ENCODE measurements at regions not wholly inside any gene's neighbourhood (a gene's known extent, or its start where the extent isn't known, plus 50 kb on each side); places are given as distances from the start of the nearest gene placed in this dataset.
"Not testable (repeated sequence)": the region's sequence is repeated elsewhere in the genome, so short reads cannot be mapped to it uniquely, and the experiment has no call there.

DNA sequence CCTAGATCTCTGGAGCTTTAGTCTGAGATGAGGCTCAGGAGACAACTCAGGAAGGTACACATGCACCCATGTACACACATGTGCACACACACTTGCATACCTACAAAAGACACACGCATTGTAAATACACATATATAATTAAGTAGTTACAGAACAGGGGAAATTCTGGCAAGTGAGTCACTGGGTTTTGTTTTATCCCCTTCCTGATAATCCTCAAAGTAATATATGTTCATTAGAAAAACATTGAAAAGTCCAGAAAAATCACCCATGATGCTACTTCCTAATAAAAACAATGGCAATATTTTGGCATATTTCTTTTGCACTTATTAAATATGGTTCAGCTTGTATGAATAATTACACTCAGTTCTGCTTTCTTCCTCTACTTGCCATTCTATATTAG, 115.3 kb upstream of the ECI2 start:
- no peak for ATAC-seq (ENCODE audit: low FRiP score)
- TF ChIP-seq, protein P1, sequence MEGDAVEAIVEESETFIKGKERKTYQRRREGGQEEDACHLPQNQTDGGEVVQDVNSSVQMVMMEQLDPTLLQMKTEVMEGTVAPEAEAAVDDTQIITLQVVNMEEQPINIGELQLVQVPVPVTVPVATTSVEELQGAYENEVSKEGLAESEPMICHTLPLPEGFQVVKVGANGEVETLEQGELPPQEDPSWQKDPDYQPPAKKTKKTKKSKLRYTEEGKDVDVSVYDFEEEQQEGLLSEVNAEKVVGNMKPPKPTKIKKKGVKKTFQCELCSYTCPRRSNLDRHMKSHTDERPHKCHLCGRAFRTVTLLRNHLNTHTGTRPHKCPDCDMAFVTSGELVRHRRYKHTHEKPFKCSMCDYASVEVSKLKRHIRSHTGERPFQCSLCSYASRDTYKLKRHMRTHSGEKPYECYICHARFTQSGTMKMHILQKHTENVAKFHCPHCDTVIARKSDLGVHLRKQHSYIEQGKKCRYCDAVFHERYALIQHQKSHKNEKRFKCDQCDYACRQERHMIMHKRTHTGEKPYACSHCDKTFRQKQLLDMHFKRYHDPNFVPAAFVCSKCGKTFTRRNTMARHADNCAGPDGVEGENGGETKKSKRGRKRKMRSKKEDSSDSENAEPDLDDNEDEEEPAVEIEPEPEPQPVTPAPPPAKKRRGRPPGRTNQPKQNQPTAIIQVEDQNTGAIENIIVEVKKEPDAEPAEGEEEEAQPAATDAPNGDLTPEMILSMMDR (IDR thresholded peaks at IDR 0.05) = no peak
- no peak for DNase-seq (ENCODE audit: low spot score)

DNA sequence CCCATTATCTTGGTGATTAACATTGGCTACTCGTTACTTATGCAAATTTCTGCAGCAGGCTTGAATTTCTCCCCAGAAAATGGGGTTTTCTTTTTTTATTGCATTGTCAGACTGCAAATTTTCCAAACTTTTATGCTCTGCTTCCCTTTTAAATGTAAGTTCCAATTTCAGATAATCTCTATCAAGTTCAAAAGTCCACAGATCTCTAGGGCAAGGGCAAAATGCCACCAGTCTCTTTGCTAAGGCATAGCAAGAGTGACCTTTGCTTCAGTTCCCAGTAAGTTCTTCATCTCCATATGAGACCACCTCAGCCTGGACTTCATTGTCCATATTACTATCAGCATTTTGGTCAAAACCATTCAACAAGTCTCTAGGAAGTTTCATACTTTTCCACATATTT, 108.5 kb upstream of the ECI2 start:
- DNase-seq (ENCODE audit: low spot score); ATAC-seq (ENCODE audit: low FRiP score): not testable (repeated sequence)

DNA sequence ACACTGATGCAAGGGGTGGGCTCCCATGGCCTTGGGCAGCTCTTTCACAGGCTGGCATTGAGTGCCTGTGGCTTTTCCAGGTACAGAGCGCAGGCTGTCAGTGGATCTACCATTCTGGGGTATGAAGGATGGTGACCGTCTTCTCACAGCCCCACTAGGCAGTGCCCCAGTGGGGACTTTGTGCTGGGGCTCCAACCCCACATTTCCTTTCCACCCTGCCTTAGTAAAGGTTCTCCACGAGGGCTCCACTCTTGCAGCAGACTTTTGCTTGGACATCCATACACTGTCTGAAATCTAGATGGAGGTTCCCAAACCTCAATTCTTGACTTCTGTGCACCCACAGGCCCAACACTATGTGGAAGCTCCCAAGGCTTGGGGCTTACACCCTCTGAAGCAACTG, 107.9 kb upstream of the ECI2 start:
- ATAC-seq (ENCODE audit: low FRiP score) = no peak
- TF ChIP-seq, protein P1 (IDR thresholded peaks at IDR 0.05) = no peak
- DNase-seq (ENCODE audit: low spot score) = no peak

DNA sequence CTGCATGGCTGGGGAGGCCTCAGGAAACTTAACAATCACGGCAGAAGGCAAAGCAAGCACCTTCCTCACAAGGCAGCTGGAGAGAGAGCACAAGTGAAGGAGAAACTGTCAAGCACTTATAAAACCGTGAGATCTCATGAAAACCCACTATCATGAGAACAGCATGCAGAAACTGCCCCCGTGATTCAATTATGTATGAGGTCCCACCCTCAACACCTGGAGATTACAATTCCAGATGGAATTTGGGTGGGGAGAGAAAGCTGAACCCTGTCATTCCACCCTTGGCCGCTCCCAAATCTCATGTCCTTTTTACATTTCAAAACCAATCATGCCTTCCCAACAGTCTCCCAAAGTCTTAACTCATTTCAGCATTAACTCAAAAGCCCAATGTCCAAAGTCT, 107.2 kb upstream of the ECI2 start:
- no peak for DNase-seq (ENCODE audit: low spot score)

DNA sequence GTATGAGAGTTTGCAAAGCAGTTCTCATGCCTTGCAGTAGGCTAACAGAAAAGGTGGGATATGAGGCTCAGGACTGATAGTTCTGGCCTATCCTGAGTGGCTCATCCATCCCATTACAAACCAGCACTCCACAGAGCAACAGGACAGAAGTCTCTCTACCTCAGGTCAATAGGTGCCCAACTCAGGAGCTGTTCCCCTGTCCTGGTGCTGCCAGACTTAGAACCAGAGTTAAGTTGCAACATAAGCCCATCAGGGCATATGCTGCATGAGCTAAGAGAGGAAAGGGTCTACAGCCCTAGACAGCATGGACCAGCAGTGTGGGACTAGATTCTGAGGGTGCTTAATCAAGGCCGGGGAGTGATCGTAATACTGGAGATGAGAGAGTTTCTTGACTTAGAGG, 104.8 kb upstream of the ECI2 start:
- DNase-seq (ENCODE audit: low spot score) (no peak), ATAC-seq (ENCODE audit: low FRiP score) (no peak)
- TF ChIP-seq, protein P1 (IDR thresholded peaks at IDR 0.05) = no peak

More for the DNA sequence above, 107.2 kb upstream of the ECI2 start:
- no peak for ATAC-seq (ENCODE audit: low FRiP score)
- TF ChIP-seq, protein P1 (IDR thresholded peaks at IDR 0.05) = no peak

DNA sequence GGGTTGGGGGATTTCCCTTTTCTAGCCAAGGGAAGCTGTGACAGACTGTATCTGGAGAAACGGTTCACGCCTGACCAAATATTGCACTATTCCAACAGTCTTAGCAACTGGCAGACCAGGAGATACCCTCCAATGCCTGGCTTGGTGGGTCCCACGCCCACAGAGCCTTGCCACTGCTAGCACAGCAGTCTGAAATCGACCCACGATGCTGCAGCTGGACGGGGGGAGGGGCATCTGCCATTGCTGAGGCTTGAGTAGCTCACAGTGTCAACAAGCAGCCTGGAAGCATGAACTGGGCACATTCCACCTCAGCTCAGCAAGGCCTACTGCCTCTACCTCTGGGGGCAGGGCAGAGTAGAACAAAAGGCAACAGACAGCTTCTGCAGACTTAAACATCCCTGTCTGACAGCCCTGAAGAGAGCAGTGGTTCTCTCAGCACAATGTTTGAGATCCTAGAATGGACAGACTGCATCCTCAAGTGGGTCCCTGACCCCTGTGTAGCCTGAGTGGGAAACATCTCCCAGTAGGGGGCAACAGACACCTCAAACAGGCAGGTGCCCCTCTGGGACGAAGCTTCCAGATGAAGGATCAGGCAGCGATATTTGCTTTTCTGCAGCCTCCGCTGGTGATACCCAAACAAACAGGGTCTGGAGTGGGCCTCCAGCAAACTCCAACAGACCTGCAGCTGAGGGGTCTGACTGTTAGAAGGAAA, 89.9 kb upstream of the ECI2 start:
- TF ChIP-seq, protein P1 (IDR thresholded peaks at IDR 0.05) = no peak
- DNase-seq (ENCODE audit: low spot score) = no peak
- no peak for ATAC-seq (ENCODE audit: low FRiP score)

DNA sequence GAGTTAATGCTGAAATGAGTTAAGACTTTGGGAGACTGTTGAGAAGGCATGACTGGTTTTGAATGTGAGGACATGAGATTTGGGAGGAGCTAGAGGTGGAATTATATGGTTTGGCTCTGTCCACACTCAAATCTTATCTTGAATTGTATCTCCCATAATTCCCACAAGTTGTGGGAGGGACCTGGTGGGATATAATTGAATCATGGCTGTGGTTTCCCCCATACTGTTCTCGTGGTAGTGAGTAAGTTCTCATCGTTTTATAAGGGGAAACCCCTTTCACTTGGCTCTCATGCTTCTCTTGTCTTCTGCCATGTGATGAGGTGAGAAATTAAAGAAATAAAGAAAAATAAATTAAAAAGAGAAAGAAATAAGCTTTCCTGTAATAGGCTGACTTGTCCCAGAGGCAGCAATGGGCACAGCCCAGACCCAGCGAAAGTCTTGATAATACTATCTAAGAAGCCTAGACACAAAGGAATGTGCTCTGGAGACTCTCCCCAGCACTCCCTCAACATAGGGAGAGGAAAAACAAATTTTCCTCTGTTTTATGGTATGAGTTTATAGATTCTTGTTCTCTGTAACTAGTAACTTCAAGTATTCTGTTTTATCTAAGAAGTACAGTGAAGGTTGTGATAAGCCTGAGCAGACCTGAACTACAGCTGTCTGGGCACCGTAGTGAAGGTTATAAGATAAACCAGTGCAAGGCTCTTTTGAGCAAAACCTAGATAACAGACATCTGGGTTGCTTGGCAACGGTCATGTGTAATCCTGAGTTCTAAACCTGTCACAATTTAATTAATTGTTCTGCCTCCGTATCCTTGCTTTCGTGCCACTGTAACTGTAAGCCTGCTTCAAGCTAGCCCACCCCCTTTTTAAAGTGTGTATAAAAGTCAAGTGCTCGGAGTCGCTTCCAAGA, 88.9 kb upstream of the ECI2 start:
- DNase-seq (ENCODE audit: low spot score) = no peak
- ATAC-seq (ENCODE audit: low FRiP score) = peak; percentile 80
- TF ChIP-seq, protein P1 (IDR thresholded peaks at IDR 0.05) = no peak
